HepG2 (cell line): ENCODE measurements at regions not wholly inside any gene's neighbourhood (a gene's known extent, or its start where the extent isn't known, plus 50 kb on each side); places are given as distances from the start of the nearest gene placed in this dataset.

ENCODE experiments used
- ATAC-seq: fragments of 200-7000 bp; cut with Tn5 transposase; 3 replicates; pipeline ENCODE4 v1.9.1; 2020; ENCODE audit warnings: mild to moderate bottlenecking, moderate library complexity
- BruUV-seq: library from RNA; stranded (reverse); fragments of 400-500 nt; replicated peaks from 2 replicates; lab custom pipeline; 2021; lab: Mats Ljungman, UMichigan
- CTCF ChIA-PET: fragments of 300-600 bp; formaldehyde crosslinking; extraction: SDS; loops from one replicate; lab custom pipeline; 2021; ENCODE audit warnings: low total read pairs, inconsistent platforms, low intra/inter-chr PET ratio; lab: Yijun Ruan, JAX
- POLR2A ChIA-PET: fragments of 350-600 bp; sonication (Branson Sonifier 250); formaldehyde crosslinking; loops from one replicate; lab custom pipeline; 2020; ENCODE audit warnings: antibody characterized with exemption, inconsistent platforms; lab: Yijun Ruan, JAX
- DNase-seq: peaks from one replicate; pipeline ENCODE4 v3.0.0-alpha.2; 2015; ENCODE audit warnings: low spot score
- FAIRE-seq: peaks from 3 replicates; lab custom pipeline; 2011; peaks lifted over from hg19 to GRCh38; lab: Jason Lieb, UNC
- H2AFZ ChIP-seq: one replicate; pipeline ENCODE4 v1.6.1; 2011; ENCODE audit warnings: low read length, inconsistent platforms
- H3K27ac ChIP-seq: fragments of 300-600 bp; 3 replicates; pipeline ENCODE4 v1.8.0; 2011; ENCODE audit warnings: mixed run types, mild to moderate bottlenecking, mixed read lengths, low read length, inconsistent platforms; ENCODE audit not compliant: insufficient read depth; ENCODE audit errors: extremely low read length
- H3K27me3 ChIP-seq, 2 experiments: fragments of 200-600 bp in 1 of 2; 2 replicates in 1 of 2; 3 replicates in 1 of 2; pipeline versions ENCODE4 v1.6.0 to v1.8.0; 2011; ENCODE audit warnings: low read length in 2 of 2, mild to moderate bottlenecking in 2 of 2, moderate library complexity in 2 of 2, inconsistent platforms in 1 of 2; ENCODE audit not compliant: insufficient read depth in 2 of 2, control insufficient read depth in 1 of 2
- H3K36me3 ChIP-seq, 2 experiments: fragments of 200-600 bp in 1 of 2; replicated peaks in 1 of 2; 2 replicates in 1 of 2; 3 replicates in 1 of 2; pipeline versions ENCODE4 v1.5.1 to v1.8.0; 2011; ENCODE audit warnings: low read length in 2 of 2, inconsistent platforms in 1 of 2; ENCODE audit not compliant: insufficient read depth in 2 of 2, control insufficient read depth in 1 of 2
- H3K4me1 ChIP-seq: 2 replicates; pipeline ENCODE4 v1.5.1; 2012; ENCODE audit warnings: low read length, inconsistent platforms; ENCODE audit not compliant: insufficient read depth
- H3K4me2 ChIP-seq: 2 replicates; pipeline ENCODE4 v1.6.0; 2011; ENCODE audit warnings: low read depth, low read length, inconsistent platforms
- H3K4me3 ChIP-seq, 3 experiments: fragments of 200-600 bp in 1 of 3; sonication (generic), shearing (Covaris generic) in 1 of 3; replicated peaks in 1 of 3; 2 replicates each; pipeline ENCODE4 v1.5.1; 2011 to 2016; ENCODE audit warnings: low read length in 3 of 3, inconsistent platforms in 2 of 3, low read depth in 2 of 3, mild to moderate bottlenecking in 2 of 3, control low read depth in 1 of 3, mixed read lengths in 1 of 3; ENCODE audit not compliant: insufficient read depth in 1 of 3
- H3K79me2 ChIP-seq: one replicate; pipeline ENCODE4 v1.6.1; 2011; ENCODE audit warnings: low read length, inconsistent platforms; ENCODE audit not compliant: insufficient read depth
- H3K9ac ChIP-seq: 2 replicates; pipeline ENCODE4 v1.6.0; 2011; ENCODE audit warnings: mild to moderate bottlenecking, low read depth, low read length, inconsistent platforms; ENCODE audit not compliant: insufficient read depth
- H3K9me3 ChIP-seq: 2 replicates; pipeline ENCODE4 v1.5.1; 2012; ENCODE audit warnings: mild to moderate bottlenecking, low read length
- H4K20me1 ChIP-seq: 2 replicates; pipeline ENCODE4 v1.6.0; 2011; ENCODE audit warnings: inconsistent platforms, mild to moderate bottlenecking, low read length, moderate library complexity; ENCODE audit not compliant: insufficient read depth
- NFIB ChIP-seq: sonication (generic); formaldehyde crosslinking; IDR thresholded peaks from 2 replicates; pipeline ENCODE4 v1.9.0; 2021; ENCODE audit warnings: missing genetic modification reagents, mild to moderate bottlenecking, borderline replicate concordance
- SOX6 ChIP-seq, 2 experiments: fragments of 450-650 bp in 1 of 2; sonication (generic) in 1 of 2; formaldehyde crosslinking in 1 of 2; IDR thresholded peaks; 2 replicates each; pipeline versions ENCODE4 v1.4.0 to v1.6.1; 2017 to 2020; ENCODE audit warnings: antibody characterized with exemption in 1 of 2, mild to moderate bottlenecking in 1 of 2, missing genetic modification reagents in 1 of 2
- ZNF205 ChIP-seq: IDR thresholded peaks from 2 replicates; pipeline ENCODE4 v1.6.1; 2018; ENCODE audit warnings: missing biosample characterization, missing genetic modification reagents
- ZNF569 ChIP-seq: sonication (generic); formaldehyde crosslinking; IDR thresholded peaks from 2 replicates; pipeline ENCODE4 v1.5.0; 2020; ENCODE audit warnings: mild to moderate bottlenecking, missing genetic modification reagents, moderate library complexity, borderline replicate concordance
- ZNF577 ChIP-seq: sonication (generic); formaldehyde crosslinking; IDR thresholded peaks from 2 replicates; pipeline ENCODE4 v1.4.0; 2020; ENCODE audit warnings: mild to moderate bottlenecking, low read depth, missing genetic modification reagents, borderline replicate concordance
- ZNF678 ChIP-seq: sonication (generic); formaldehyde crosslinking; IDR thresholded peaks from 2 replicates; pipeline ENCODE4 v1.4.0; 2020; ENCODE audit warnings: mild to moderate bottlenecking, missing genetic modification reagents
- WGBS: methylation state at CpG from one replicate; pipeline ENCODE4 v1.1.6; 2017; ENCODE audit warnings: low lambda C conversion rate; 5-methylcytosine and 5-hydroxymethylcytosine counted together
- in situ Hi-C: cut with HindIII; loops from 2 replicates; pipeline ENCODE4 v1.10.0; 2017; ENCODE audit warnings: low pct_unique_long_range_greater_than_20kb; ENCODE audit not compliant: extremely low pct_ligation_motif_present
- intact Hi-C: fragments of 100-400 bp; cut with micrococcal nuclease; formaldehyde crosslinking; loops from one replicate; pipeline ENCODE4 v1.10.0; 2022; ENCODE audit not compliant: unreplicated experiment
- TF ChIP-seq, protein P1 (sequence below): sonication (generic); formaldehyde crosslinking; IDR thresholded peaks from 2 replicates; pipeline ENCODE4 v1.4.0; 2020; ENCODE audit warnings: missing genetic modification reagents, mild to moderate bottlenecking, borderline replicate concordance

DNA sequence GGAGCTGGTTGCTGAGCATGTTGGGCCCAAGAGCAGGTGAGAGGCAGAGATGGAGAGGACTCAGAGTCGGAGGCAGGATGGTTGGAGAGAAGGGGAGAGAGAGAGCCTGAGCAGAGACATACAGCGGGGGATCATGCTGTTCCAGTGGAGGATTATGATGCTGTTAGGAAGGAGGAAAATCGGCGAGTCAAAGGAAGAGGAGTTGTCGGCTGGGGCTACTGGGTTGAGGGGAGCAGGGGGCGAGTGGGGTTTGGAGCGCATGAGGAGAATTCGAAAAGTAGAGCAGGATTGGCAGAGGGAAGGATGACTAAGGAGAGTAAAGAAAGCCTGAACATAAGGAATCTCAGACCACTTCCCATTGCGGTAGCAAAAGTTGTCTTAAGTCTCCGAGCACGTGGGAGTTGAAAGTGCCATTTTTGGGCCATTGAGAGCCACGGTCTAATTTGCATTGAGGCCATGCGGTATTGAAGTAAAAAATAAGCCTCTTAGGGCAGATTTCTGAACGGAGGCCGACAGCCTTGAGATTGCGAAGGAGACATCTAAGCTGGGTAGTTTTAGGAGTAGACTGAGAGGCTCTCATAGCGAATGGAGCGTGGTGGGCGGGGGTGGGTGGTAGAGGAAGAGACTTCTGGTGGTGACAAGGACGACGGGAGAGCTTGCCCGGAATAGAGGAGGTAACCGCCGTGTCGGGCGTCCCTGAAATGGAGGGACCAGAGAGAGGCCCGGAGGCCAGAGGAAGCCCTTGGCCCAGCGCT, 140.4 kb upstream of the ETV3 start:
- in situ Hi-C loops (no loop called here), intact Hi-C loops (no loop called here)
- H3K4me1 ChIP-seq, result peaks cover 15% of the 10 kb centered on the region
- no peaks in the 10 kb centered on the region for H3K36me3 ChIP-seq
- H4K20me1 ChIP-seq, result no peaks in the 10 kb centered on the region
- FAIRE-seq (no peak), DNase-seq (no peak), ATAC-seq (no peak)
- H3K27ac ChIP-seq, result no peak overlapping the region
- H3K79me2 ChIP-seq, result no peaks in the 10 kb centered on the region
- H3K27me3 ChIP-seq, result peaks cover 0 to 20% of the 10 kb centered on the region in 2 experiments; a peak in 2 of 5 replicates
- no peak overlapping the region for H2AFZ ChIP-seq
- ChIA-PET POLR2A (no interaction called here), CTCF (no interaction called here)
- 85% methylated on average over 28 of the region's 28 CpGs for WGBS
- H3K4me2 ChIP-seq, result no peak overlapping the region
- no TSS peak for BruUV-seq
- H3K9me3 ChIP-seq, result no peaks in the 10 kb centered on the region
- TF ChIP-seq ZNF205, result no peak
- TF ChIP-seq NFIB (CRISPR knock-in tag), result no peak
- TF ChIP-seq ZNF577 (CRISPR knock-in tag), result no peak
- no peak for TF ChIP-seq ZNF569
- TF ChIP-seq, protein P1, sequence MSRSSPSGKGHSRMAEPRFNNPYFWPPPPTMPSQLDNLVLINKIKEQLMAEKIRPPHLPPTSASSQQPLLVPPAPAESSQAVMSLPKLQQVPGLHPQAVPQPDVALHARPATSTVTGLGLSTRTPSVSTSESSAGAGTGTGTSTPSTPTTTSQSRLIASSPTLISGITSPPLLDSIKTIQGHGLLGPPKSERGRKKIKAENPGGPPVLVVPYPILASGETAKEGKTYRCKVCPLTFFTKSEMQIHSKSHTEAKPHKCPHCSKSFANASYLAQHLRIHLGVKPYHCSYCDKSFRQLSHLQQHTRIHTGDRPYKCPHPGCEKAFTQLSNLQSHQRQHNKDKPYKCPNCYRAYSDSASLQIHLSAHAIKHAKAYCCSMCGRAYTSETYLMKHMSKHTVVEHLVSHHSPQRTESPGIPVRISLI (CRISPR knock-in tag), result no peak
- TF ChIP-seq ZNF678 (CRISPR knock-in tag), result no peak
- TF ChIP-seq SOX6 (IDR thresholded peaks at IDR 0.05), result no peak
- no peak for TF ChIP-seq SOX6 (CRISPR knock-in tag; IDR thresholded peaks at IDR 0.05)
- no peak overlapping the region for H3K9ac ChIP-seq
- H3K4me3 ChIP-seq, result no peak overlapping the region
